Kidney (tissue), 13 donors: ENCODE measurements at regions not wholly inside any gene's neighbourhood (a gene's known extent, or its start where the extent isn't known, plus 50 kb on each side); places are given as distances from the start of the nearest gene placed in this dataset.

Source experiments
- DNase-seq, 5 donors: peaks; one replicate each; pipeline ENCODE4 v3.0.0-alpha.2; 2013 to 2020
- FAIRE-seq: peaks from 2 replicates; lab custom pipeline; 2012; peaks lifted over from hg19 to GRCh38; lab: Jason Lieb, UNC
- H3K27ac ChIP-seq, 2 donors: one replicate each; pipeline ENCODE4 v1.7.0; 2013; ENCODE audit warnings: low read depth in 2 of 2, low read length in 2 of 2, inconsistent platforms in 1 of 2
- H3K27me3 ChIP-seq: one replicate; pipeline ENCODE4 v1.7.1; 2013; ENCODE audit warnings: low read length, inconsistent platforms; ENCODE audit not compliant: control insufficient read depth, insufficient read depth
- H3K36me3 ChIP-seq, 3 donors: one replicate each; pipeline versions ENCODE4 v1.7.0 to v1.7.1; 2013; ENCODE audit warnings: low read length in 3 of 3, control low read depth in 1 of 3, inconsistent platforms in 1 of 3; ENCODE audit not compliant: insufficient read depth in 3 of 3, control insufficient read depth in 2 of 3
- H3K4me1 ChIP-seq, 3 donors: one replicate each; pipeline versions ENCODE4 v1.7.0 to v1.7.1; 2013; ENCODE audit warnings: low read length in 3 of 3, inconsistent platforms in 1 of 3, low read depth in 1 of 3; ENCODE audit not compliant: control insufficient read depth in 2 of 3, insufficient read depth in 2 of 3
- H3K4me3 ChIP-seq, 3 donors: one replicate each; pipeline versions ENCODE4 v1.7.0 to v1.8.1; 2013; ENCODE audit warnings: low read length in 3 of 3, control low read depth in 1 of 3, inconsistent platforms in 1 of 3
- H3K9ac ChIP-seq, 3 donors: one replicate each; pipeline versions ENCODE4 v1.7.0 to v1.7.1; 2013; ENCODE audit warnings: low read length in 3 of 3, control low read depth in 1 of 3, inconsistent platforms in 1 of 3
- H3K9me3 ChIP-seq, 3 donors: one replicate each; pipeline versions ENCODE4 v1.7.0 to v1.7.1; 2013; ENCODE audit warnings: low read length in 3 of 3, control low read depth in 1 of 3, inconsistent platforms in 1 of 3; ENCODE audit not compliant: control insufficient read depth in 2 of 3, insufficient read depth in 1 of 3
- CTCF ChIP-seq: IDR thresholded peaks from 3 replicates; pipeline ENCODE4 v1.5.1; 2012; ENCODE audit warnings: mild to moderate bottlenecking, moderate library complexity, borderline replicate concordance; ENCODE audit not compliant: insufficient read depth; ENCODE audit errors: extremely low read depth
- intact Hi-C: fragments of 100-400 bp; cut with DNase I; formaldehyde crosslinking; loops from one replicate; pipeline ENCODE4 v1.11.1; 2022
- donor health status: control.
- donor health status: control.
- donor health status: control.
- donor health status: control.
- donor health status: control.
- donor health status: DM: yes; HTN: yes; CAD: no.
- donor health status: Normal renal cell carcinoma (clear cell type).

- intact Hi-C loops = no loop called here
- no peak for TF ChIP-seq CTCF
- H3K9ac ChIP-seq = no peak overlapping the region
- no peaks in the 10 kb centered on the region for H3K36me3 ChIP-seq
- no peaks in the 10 kb centered on the region for H3K4me1 ChIP-seq
- no peak overlapping the region for H3K27ac ChIP-seq
- H3K4me3 ChIP-seq = no peak overlapping the region
- no peaks in the 10 kb centered on the region for H3K9me3 ChIP-seq
- DNase-seq = no peak
- no peaks in the 10 kb centered on the region for H3K27me3 ChIP-seq
- FAIRE-seq = no peak
Observed at GRCh38 chr2:174692256-174692919, 71.9 kb downstream of the CHRNA1 start.

DNA sequence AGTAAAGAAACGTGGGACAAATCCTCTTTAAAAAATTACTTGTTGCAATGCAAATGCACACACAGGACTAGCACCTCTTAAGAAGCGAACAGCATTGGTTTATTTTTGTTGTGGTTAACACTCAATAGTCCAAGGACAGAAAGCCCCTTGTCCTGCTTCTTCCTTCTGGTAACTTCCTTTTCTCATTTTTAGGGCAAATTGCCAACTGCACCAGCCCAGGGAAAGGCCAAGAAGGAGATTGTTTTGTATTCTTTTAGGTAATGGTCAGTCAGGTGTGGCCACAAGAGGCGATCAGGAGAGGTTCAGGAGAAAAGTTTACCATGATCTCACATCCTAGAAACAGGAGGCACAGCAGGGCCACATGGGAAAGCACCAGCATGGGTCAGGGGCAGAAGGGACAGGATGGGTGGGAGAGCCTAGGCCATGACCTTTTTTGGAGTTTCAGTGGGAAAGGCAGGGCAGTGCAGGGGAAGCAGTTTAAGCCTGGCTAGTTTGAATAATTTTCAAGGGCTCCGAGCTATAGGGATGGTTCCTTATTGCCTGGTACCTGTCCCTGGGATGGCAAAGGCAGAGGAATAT lies 73.0 kb downstream of the CHRNA1 start:
- Histone ChIP-seq H3K9ac (no peak overlapping the region), H3K4me3 (no peak overlapping the region), H3K27ac (no peak overlapping the region), H3K9me3 (no peaks in the 10 kb centered on the region), H3K36me3 (no peaks in the 10 kb centered on the region), H3K27me3 (no peaks in the 10 kb centered on the region), H3K4me1 (no peaks in the 10 kb centered on the region)
- intact Hi-C loops = no loop called here
- no peak for DNase-seq
- no peak for TF ChIP-seq CTCF
- no peak for FAIRE-seq

GRCh38 chr2:174690026-174690425 lies 74.2 kb downstream of the CHRNA1 start:
- Histone ChIP-seq H3K9me3 (no peaks in the 10 kb centered on the region), H3K27me3 (no peaks in the 10 kb centered on the region), H3K4me1 (no peaks in the 10 kb centered on the region), H3K9ac (no peak overlapping the region), H3K36me3 (no peaks in the 10 kb centered on the region), H3K27ac (no peak overlapping the region), H3K4me3 (no peak overlapping the region)
- FAIRE-seq = no peak
- intact Hi-C loops = no loop called here
- no peak for DNase-seq
- TF ChIP-seq CTCF = no peak

DNA sequence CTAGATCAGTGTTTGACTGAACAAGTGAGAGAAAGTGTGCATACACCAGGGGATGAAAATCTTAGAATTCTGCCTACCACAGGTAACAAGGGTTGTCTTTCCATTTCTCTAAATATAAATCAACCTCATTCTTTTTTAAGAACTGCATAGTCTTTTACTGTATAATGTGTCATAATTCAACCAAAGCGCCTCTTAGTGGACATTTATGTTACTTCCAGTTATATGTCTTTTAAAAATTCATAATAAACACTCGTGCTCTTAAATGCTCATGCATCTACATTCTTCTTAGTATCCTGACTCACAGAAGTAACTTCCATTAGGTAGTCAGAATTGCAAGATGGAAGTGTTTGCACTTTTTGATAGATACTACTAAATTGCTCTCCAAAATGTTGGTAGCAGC lies 76.2 kb downstream of the CHRNA1 start:
- no peak overlapping the region for H3K4me3 ChIP-seq
- peak; percentile 25 for TF ChIP-seq CTCF
- H3K27me3 ChIP-seq = no peaks in the 10 kb centered on the region
- no peak for DNase-seq
- no peaks in the 10 kb centered on the region for H3K4me1 ChIP-seq
- no peak for FAIRE-seq
- intact Hi-C loops = no loop called here
- no peak overlapping the region for H3K9ac ChIP-seq
- no peak overlapping the region for H3K27ac ChIP-seq
- no peaks in the 10 kb centered on the region for H3K36me3 ChIP-seq
- H3K9me3 ChIP-seq = no peaks in the 10 kb centered on the region
